Esophagus (tissue), 2 donors: ENCODE measurements at regions not wholly inside any gene's neighbourhood (a gene's known extent, or its start where the extent isn't known, plus 50 kb on each side); places are given as distances from the start of the nearest gene placed in this dataset.

Experiments
- H3K27ac ChIP-seq, 2 donors: one replicate each; pipeline ENCODE4 v1.5.1; 2013; ENCODE audit warnings: low read depth in 2 of 2, mild to moderate bottlenecking in 2 of 2, inconsistent platforms in 1 of 2, low read length in 1 of 2, moderate library complexity in 1 of 2
- H3K27me3 ChIP-seq, 2 donors: one replicate each; pipeline ENCODE4 v1.6.1; 2013; ENCODE audit warnings: low read length in 2 of 2, control low read depth in 1 of 2, mild to moderate bottlenecking in 1 of 2; ENCODE audit not compliant: insufficient read depth in 2 of 2, control insufficient read depth in 1 of 2
- H3K36me3 ChIP-seq, 2 donors: one replicate each; pipeline ENCODE4 v1.6.1; 2013; ENCODE audit warnings: low read length in 1 of 2; ENCODE audit not compliant: control insufficient read depth in 2 of 2, insufficient read depth in 2 of 2
- H3K4me1 ChIP-seq, 2 donors: one replicate each; pipeline ENCODE4 v1.6.1; 2013; ENCODE audit warnings: low read length in 1 of 2; ENCODE audit not compliant: control insufficient read depth in 2 of 2, insufficient read depth in 2 of 2
- H3K4me3 ChIP-seq, 2 donors: one replicate each; pipeline ENCODE4 v1.5.1; 2013; ENCODE audit warnings: low read length in 2 of 2, mild to moderate bottlenecking in 2 of 2, low read depth in 1 of 2, moderate library complexity in 1 of 2
- H3K9me3 ChIP-seq, 2 donors: one replicate each; pipeline ENCODE4 v1.6.1; 2013; ENCODE audit warnings: mild to moderate bottlenecking in 2 of 2, low read depth in 1 of 2, low read length in 1 of 2, moderate library complexity in 1 of 2; ENCODE audit not compliant: control insufficient read depth in 2 of 2, insufficient read depth in 1 of 2
- WGBS, 2 donors: extraction: QIAGEN DNeasy Blood & Tissue Kit; methylation state at CpG; one replicate each; pipeline ENCODE4 v1.1.7; 2013; 5-methylcytosine and 5-hydroxymethylcytosine counted together
- donor health status: healthy with polysubstance abuse.
- donor health status: Bipolar disorder and iron deficiency.

DNA sequence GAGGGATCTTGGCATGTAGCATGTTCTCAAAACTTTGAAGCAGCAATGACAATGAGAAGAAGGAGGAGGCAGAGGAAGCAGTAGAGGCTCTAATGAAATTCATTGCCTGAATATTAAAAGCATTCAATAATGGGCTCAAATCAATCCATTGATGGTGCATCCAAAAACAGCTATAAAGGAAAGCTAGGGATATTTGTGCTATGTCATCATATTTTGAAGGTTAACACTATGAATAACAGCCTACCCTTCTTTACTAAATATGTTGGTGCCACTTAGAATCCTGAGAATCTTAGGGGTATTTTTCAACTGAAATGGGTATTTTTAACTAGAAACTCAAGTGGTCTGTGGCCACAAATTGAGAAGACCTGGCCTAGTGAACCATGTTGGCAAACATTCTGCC, 153.7 kb downstream of the SETD4 start:
- Histone ChIP-seq H3K4me1 (no peaks in the 10 kb centered on the region), H3K36me3 (no peaks in the 10 kb centered on the region), H3K4me3 (no peak overlapping the region), H3K27me3 (no peaks in the 10 kb centered on the region), H3K9me3 (no peaks in the 10 kb centered on the region), H3K27ac (no peak overlapping the region)

DNA sequence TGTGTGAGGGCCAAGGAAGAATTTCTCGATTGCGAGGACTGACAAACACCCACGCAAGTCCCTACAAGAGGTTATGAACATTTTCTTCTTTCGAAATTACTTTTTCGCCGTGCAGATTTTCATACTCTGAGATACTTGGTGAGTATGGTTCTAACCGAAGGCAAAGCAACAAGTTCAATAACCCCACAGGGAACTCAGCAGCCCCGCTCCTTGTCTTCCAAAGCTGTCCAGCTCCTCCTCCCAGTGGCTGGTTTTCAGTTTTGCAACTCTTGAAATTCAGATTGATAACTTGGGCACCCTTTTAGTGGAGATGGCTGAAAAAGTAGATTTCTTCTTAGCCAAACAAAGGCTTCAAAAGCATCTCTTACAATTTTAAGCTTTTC, 154.4 kb downstream of the SETD4 start:
- Histone ChIP-seq H3K4me3 (no peak overlapping the region), H3K27ac (no peak overlapping the region), H3K4me1 (no peaks in the 10 kb centered on the region), H3K27me3 (no peaks in the 10 kb centered on the region), H3K9me3 (no peaks in the 10 kb centered on the region), H3K36me3 (no peaks in the 10 kb centered on the region)
- WGBS, 2 donors: 88 to 89% methylated on average over 8 of the region's 8 CpGs

DNA sequence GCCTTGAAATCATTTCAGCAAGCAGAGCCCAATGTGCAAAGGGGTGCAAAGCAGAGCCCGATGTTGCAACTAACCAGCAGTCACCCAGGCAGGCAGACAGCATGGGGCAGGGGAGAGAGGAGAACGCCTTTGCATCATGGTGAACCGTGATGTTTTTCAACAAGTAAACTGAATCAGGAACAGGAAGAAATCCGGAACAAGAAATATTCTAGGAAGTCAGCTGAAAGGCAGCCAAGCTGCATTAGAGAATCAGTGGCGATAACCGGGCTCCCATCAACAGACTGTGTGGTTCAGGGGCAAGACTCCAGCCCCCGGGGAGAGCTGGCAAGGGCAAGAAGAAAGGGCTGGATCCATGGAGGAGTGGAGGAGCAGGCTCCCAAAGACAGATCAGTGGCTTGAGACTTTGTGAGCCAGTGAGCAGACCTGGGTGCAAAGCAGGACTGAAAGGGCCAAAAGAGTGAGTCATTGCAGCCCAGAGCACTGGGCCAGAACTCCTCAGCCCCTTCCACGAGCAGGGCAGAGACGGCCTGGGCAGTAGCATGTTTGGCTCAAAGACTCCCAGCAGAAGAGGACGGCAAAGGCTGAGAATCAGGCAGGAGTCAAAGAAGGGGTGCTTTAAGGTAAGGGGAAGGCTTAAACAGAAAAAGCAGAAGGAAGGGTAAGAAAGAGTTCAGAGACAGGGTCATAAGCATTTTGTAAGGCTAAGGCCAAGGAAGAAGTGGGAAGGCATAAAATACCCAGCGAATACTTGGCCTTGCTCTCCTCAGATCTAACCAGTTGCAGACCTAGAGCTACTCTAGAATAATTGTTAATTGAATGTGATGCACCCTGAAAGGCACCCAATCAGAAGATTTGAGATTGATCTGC, 155.0 kb downstream of the SETD4 start:
- no peaks in the 10 kb centered on the region for H3K27me3 ChIP-seq
- H3K9me3 ChIP-seq: no peaks in the 10 kb centered on the region
- no peaks in the 10 kb centered on the region for H3K4me1 ChIP-seq
- no peak overlapping the region for H3K4me3 ChIP-seq
- no peaks in the 10 kb centered on the region for H3K36me3 ChIP-seq
- 56 to 66% methylated on average over 11 of the region's 11 CpGs for WGBS, 2 donors
- no peak overlapping the region for H3K27ac ChIP-seq

DNA sequence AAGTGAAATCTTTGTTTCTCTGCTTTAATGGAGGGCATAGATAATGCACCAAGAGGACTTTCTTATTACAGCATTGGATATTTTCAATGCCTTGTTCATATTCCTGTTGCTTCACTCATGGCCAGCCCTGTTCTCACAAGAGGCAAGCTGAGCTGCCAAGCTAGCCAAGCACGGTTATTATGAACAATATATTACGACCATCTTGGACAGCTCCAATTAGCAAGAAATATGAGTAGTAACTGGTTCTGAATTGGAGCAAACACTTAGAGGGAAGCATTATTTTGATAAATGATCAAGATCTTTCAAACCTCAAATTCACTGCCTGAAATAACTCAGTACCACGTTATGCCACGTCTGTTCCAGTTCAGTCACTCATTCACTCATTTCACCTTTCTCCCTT, 159.8 kb downstream of the SETD4 start:
- peaks cover 0 to 5% of the 10 kb centered on the region in 2 donors for H3K9me3 ChIP-seq
- H3K36me3 ChIP-seq: no peaks in the 10 kb centered on the region
- no peak overlapping the region for H3K4me3 ChIP-seq
- no peaks in the 10 kb centered on the region for H3K27me3 ChIP-seq
- H3K27ac ChIP-seq: no peak overlapping the region
- H3K4me1 ChIP-seq: no peaks in the 10 kb centered on the region
- 38 to 49% methylated on average over 4 of the region's 4 CpGs for WGBS, 2 donors

DNA sequence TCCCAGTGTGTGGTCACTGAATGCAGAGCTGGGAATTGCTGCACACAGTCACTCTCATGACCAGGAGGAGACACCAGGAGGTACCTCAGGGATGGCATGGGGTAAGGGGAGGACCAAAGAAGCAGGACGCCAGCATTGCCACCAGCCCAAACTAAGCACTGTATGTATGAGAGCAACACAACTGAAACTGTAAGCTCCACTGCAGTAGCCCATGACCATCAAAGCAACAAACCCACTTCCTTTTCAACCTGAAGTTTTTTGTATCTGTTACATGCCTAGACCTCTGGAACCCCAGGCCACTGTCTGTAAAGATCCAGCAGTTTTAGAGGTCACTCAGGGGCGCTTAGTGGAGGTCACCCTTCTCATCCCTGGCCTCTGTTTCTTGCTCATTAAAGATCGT, 164.3 kb downstream of the SETD4 start:
- no peaks in the 10 kb centered on the region for H3K27me3 ChIP-seq
- no peak overlapping the region for H3K4me3 ChIP-seq
- H3K4me1 ChIP-seq: no peaks in the 10 kb centered on the region
- H3K36me3 ChIP-seq: no peaks in the 10 kb centered on the region
- 86 to 88% methylated on average over 3 of the region's 3 CpGs for WGBS, 2 donors
- peaks cover 0 to 6% of the 10 kb centered on the region in 2 donors for H3K9me3 ChIP-seq
- H3K27ac ChIP-seq: no peak overlapping the region

DNA sequence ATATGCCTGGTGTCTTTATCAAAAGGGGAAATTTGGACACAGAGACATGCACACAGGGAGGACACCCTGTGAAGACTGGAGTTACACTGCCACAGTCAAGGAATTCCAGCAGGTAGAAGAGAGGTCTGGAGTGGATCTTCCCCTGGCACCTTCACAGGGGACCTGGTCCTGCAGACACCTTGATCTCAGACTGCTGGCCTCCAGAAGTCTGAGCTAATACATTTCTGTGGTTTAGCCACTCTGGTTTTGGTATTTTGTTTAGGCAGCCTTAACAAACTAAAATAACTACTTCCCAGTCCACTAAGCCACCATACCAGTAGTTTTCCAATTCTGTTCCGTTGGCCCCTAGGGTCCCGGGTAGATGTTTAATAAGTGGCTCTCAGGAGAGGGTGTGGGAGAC, 164.7 kb downstream of the SETD4 start:
- 91% methylated on average over 2 of the region's 2 CpGs for WGBS, 2 donors
- H3K27me3 ChIP-seq: no peaks in the 10 kb centered on the region
- no peak overlapping the region for H3K27ac ChIP-seq
- H3K9me3 ChIP-seq: peaks cover 0 to 6% of the 10 kb centered on the region in 2 donors
- no peaks in the 10 kb centered on the region for H3K4me1 ChIP-seq
- H3K36me3 ChIP-seq: no peaks in the 10 kb centered on the region
- no peak overlapping the region for H3K4me3 ChIP-seq

DNA sequence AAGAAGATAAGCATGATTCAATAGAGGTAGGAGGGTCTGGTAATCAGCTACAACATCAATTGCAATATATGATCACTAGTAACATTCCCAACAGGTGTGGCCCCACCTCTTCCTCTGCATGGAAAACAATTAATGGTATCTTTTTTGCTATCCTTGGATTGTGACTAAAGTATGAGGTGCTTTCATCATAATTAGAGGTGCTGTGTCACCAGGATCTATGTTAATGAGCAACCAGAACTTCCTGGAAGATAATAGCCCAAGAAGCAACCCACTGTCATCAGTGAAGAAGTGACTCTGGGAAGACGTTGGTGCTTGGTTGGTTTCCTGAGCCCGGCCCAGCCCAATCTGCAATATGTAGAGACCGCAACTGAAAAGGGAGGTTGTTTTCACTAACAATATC, 167.2 kb downstream of the SETD4 start:
- Histone ChIP-seq H3K9me3 (peaks cover 0 to 6% of the 10 kb centered on the region in 2 donors), H3K4me1 (no peaks in the 10 kb centered on the region), H3K27me3 (no peaks in the 10 kb centered on the region), H3K36me3 (no peaks in the 10 kb centered on the region), H3K27ac (no peak overlapping the region), H3K4me3 (no peak overlapping the region)
- 94% methylated on average over 3 of the region's 3 CpGs for WGBS, 2 donors

DNA sequence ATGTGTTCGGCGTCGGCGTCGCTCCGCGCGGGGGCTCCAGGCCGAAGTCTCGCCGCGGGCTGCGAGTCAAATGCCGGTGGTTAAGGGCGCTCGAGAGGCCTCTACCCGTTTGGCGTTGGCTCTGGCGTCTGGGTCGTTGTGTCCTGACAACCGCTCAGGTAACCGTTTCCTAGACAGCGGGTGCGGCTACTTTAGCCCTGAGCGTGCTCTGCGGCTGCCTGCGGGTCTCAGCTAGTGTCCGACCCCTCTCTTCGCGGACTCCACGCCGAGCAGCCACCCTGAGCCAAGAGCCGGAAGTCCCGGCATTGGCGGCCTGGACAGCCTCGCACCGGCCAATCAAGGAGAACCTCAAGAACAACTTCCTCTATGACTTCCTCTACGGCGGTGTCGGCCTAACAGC, 173.4 kb downstream of the SETD4 start:
- H3K27me3 ChIP-seq: no peaks in the 10 kb centered on the region
- no peak overlapping the region for H3K4me3 ChIP-seq
- H3K4me1 ChIP-seq: no peaks in the 10 kb centered on the region
- H3K9me3 ChIP-seq: no peaks in the 10 kb centered on the region
- no peak overlapping the region for H3K27ac ChIP-seq
- H3K36me3 ChIP-seq: no peaks in the 10 kb centered on the region
- WGBS, 2 donors: 94 to 96% methylated on average over 40 of the region's 40 CpGs

DNA sequence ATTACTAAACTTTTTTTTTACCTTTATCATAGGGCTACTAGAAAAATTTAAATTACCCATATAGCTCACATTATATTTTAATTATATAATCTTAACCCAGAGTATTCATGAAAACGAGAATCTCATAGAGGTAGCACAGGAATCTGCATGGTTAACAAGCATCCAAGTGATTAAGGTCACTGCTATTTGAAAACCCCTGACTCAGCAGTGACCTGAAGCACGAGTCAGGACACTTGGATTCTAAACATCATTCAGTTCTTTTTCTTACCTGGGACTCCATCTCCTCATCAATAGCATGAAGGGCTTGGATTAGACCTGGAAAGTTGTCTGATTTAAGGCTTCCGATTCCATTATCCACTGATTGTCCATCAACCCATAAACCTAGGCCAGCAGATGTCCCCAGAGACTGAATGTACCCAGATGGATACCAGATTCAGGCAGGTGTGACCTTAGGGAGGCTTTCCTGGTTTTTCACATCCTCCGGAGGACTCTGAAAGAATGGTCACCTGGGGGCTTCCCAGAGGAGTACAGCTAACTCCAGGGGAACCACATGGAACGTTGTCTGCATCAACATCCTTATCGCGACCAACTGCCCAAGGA, 174.3 kb downstream of the SETD4 start:
- Histone ChIP-seq H3K4me3 (no peak overlapping the region), H3K9me3 (no peaks in the 10 kb centered on the region), H3K27me3 (peaks cover 0 to under 1% of the 10 kb centered on the region in 2 donors), H3K4me1 (no peaks in the 10 kb centered on the region), H3K36me3 (no peaks in the 10 kb centered on the region), H3K27ac (no peak overlapping the region)
- WGBS, 2 donors: 86 to 89% methylated on average over 7 of the region's 7 CpGs

DNA sequence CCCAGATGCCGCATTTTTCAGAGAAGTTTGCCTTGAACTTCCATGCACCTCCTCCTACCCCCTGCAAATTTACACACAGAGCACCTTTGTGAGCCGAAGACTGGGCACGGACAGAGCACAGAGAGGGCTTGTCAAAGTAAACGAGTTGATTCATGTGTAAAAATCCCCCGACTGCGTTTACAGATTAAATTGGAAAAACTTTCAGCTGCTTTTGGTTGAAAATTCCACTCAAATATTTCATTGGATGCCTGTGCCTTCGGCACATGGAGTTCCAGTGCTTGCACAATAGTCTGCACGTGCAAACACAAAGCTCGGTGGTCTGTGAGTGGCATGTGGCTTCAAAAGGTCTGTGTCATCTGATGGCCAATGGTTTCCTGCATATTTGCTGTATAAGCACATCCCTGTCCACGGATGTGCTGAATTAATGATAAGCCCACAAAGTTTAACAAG, 177.5 kb downstream of the SETD4 start:
- Histone ChIP-seq H3K27me3 (peaks cover 0 to 2% of the 10 kb centered on the region in 2 donors), H3K27ac (no peak overlapping the region)
- WGBS, 2 donors: 25 to 32% methylated on average over 10 of the region's 10 CpGs

More for the DNA sequence above, 177.5 kb downstream of the SETD4 start:
- Histone ChIP-seq H3K36me3 (no peaks in the 10 kb centered on the region), H3K4me3 (no peak overlapping the region), H3K4me1 (no peaks in the 10 kb centered on the region), H3K9me3 (no peaks in the 10 kb centered on the region)
